ENCODE measurements at regions not wholly inside any gene's neighbourhood (a gene's known extent, or its start where the extent isn't known, plus 50 kb on each side); places are given as distances from the start of the nearest gene placed in this dataset.
"Not testable (repeated sequence)": the region's sequence is repeated elsewhere in the genome, so short reads cannot be mapped to it uniquely, and the experiment has no call there.

- Histone ChIP-seq H3K9ac (ENCODE audit: low read length) (no peak overlapping the region), H3K27me3 (ENCODE audit: insufficient read depth, low read length) (no peaks in the 10 kb centered on the region), H2AFZ (ENCODE audit: low read depth, low read length, poor library complexity, severe bottlenecking) (no peak overlapping the region), H3K9me2 (ENCODE audit: insufficient read depth) (no peaks in the 10 kb centered on the region), H3K4me2 (ENCODE audit: low read length) (no peak overlapping the region), H3K27ac (ENCODE audit: low read depth, low read length) (no peak overlapping the region), H3K9me3 (ENCODE audit: control insufficient read depth in 1 of 2, insufficient read depth in 1 of 2, low read depth in 1 of 2, low read length in 2 of 2) (no peaks in the 10 kb centered on the region), H3K79me2 (ENCODE audit: insufficient read depth, low read length) (no peaks in the 10 kb centered on the region), H3K36me3 (ENCODE audit: control insufficient read depth in 1 of 2, insufficient read depth in 2 of 2, low read length in 2 of 2) (no peaks in the 10 kb centered on the region), H4K20me1 (ENCODE audit: insufficient read depth) (no peaks in the 10 kb centered on the region), H3K4me3 (replicated peaks in 1 of 2; ENCODE audit: low read depth in 1 of 2, low read length in 2 of 2) (no peak overlapping the region), H3K4me1 (ENCODE audit: control insufficient read depth in 1 of 2, insufficient read depth in 2 of 2, low read length in 2 of 2) (no peaks in the 10 kb centered on the region)
- DNase-seq (ENCODE audit: low read depth, low spot score), result no peak
- intact Hi-C loops (cut with micrococcal nuclease), result no loop called here
- POLR2A ChIA-PET, result no interaction called here
- CTCF ChIA-PET, result no interaction called here
- TF ChIP-seq SP1 (IDR thresholded peaks at IDR 0.05; ENCODE audit: low read depth) (no peak), ATF3 (IDR thresholded peaks at IDR 0.05) (no peak), SRF (IDR thresholded peaks at IDR 0.05; ENCODE audit: low read depth) (no peak), ZFX (IDR thresholded peaks at IDR 0.05) (no peak), RAD21 (IDR thresholded peaks at IDR 0.05; ENCODE audit: low read depth) (no peak), ELF1 (IDR thresholded peaks at IDR 0.05; ENCODE audit: borderline replicate concordance, low read depth) (no peak), ZNF274 (IDR thresholded peaks at IDR 0.05; ENCODE audit: low read depth, low read length) (no peak), TCF7L2 (IDR thresholded peaks at IDR 0.05; ENCODE audit: borderline replicate concordance, extremely low read depth, insufficient read depth, insufficient read length) (no peak), EGR1 (IDR thresholded peaks at IDR 0.05; ENCODE audit: low read depth) (no peak), EZH2phosphoT487 (IDR thresholded peaks at IDR 0.05; ENCODE audit: borderline replicate concordance) (no peak)
- TF ChIP-seq, protein P1, sequence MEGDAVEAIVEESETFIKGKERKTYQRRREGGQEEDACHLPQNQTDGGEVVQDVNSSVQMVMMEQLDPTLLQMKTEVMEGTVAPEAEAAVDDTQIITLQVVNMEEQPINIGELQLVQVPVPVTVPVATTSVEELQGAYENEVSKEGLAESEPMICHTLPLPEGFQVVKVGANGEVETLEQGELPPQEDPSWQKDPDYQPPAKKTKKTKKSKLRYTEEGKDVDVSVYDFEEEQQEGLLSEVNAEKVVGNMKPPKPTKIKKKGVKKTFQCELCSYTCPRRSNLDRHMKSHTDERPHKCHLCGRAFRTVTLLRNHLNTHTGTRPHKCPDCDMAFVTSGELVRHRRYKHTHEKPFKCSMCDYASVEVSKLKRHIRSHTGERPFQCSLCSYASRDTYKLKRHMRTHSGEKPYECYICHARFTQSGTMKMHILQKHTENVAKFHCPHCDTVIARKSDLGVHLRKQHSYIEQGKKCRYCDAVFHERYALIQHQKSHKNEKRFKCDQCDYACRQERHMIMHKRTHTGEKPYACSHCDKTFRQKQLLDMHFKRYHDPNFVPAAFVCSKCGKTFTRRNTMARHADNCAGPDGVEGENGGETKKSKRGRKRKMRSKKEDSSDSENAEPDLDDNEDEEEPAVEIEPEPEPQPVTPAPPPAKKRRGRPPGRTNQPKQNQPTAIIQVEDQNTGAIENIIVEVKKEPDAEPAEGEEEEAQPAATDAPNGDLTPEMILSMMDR (IDR thresholded peaks at IDR 0.05 in 2 of 3, conservative IDR thresholded peaks at IDR 0.05 in 1 of 3; ENCODE audit: borderline replicate concordance in 1 of 3, insufficient read depth in 1 of 3, low read depth in 2 of 3, low read length in 2 of 3), result no peak
- no peak for ATAC-seq
- RAD21 ChIA-PET (ENCODE audit: low non-redundant PET in 1 of 2, low total read pairs in 2 of 2, uncharacterized antibody in 2 of 2, unreplicated experiment in 2 of 2), result no interaction called here
- BruUV-seq (replicated peaks), result no TSS peak
Measured at GRCh38 chr4:72931346-72931745, 138.2 kb downstream of the COX18 start.

DNA sequence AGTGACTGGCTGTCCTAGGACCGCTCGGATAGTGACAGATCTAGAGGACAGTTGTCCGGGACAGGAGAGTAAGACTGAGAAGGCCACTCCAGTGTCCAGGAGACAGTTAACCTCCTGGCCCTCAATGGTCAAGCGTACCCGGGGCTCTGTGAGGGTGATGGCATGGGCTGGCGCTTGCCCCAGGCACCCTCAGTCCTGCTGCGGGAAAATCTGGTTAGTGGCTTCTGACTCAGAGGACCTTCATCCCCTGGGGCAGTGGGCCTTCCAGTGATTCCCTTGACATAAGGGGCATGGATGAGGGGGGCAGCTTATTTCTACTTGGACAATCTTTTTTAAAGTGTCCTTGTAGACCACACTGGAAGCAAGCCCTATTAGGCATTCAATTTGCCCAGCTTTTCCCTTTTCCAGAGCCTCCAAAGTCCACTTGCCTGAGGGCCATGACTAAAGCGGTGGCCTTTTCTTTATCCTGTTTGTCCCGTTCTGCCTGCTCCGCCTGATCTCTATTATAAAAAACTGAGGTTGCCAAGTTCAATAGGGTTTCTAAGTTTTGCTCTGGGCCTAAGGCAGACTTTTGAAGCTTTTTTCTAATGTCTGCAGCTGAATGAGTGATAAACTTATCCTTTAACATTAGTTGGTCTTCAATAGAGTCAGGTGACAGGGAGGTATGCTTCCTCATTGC is 139.8 kb downstream of the COX18 start:
- POLR2A ChIA-PET; RAD21 ChIA-PET (ENCODE audit: low non-redundant PET in 1 of 2, low total read pairs in 2 of 2, uncharacterized antibody in 2 of 2, unreplicated experiment in 2 of 2); H3K4me1 ChIP-seq (ENCODE audit: control insufficient read depth in 1 of 2, insufficient read depth in 2 of 2, low read length in 2 of 2); intact Hi-C loops (cut with micrococcal nuclease); H3K9ac ChIP-seq (ENCODE audit: low read length); CTCF ChIA-PET; H4K20me1 ChIP-seq (ENCODE audit: insufficient read depth); H3K9me3 ChIP-seq (ENCODE audit: control insufficient read depth in 1 of 2, insufficient read depth in 1 of 2, low read depth in 1 of 2, low read length in 2 of 2); DNase-seq (ENCODE audit: low read depth, low spot score); H3K4me3 ChIP-seq (replicated peaks in 1 of 2; ENCODE audit: low read depth in 1 of 2, low read length in 2 of 2); H3K27me3 ChIP-seq (ENCODE audit: insufficient read depth, low read length); H3K27ac ChIP-seq (ENCODE audit: low read depth, low read length); H3K79me2 ChIP-seq (ENCODE audit: insufficient read depth, low read length); H3K9me2 ChIP-seq (ENCODE audit: insufficient read depth); BruUV-seq (replicated peaks); H3K4me2 ChIP-seq (ENCODE audit: low read length); H3K36me3 ChIP-seq (ENCODE audit: control insufficient read depth in 1 of 2, insufficient read depth in 2 of 2, low read length in 2 of 2); ATAC-seq; H2AFZ ChIP-seq (ENCODE audit: low read depth, low read length, poor library complexity, severe bottlenecking): not testable (repeated sequence)

All from HCT116 (cell line).